ENCODE measurements at regions not wholly inside any gene's neighbourhood (a gene's known extent, or its start where the extent isn't known, plus 50 kb on each side); places are given as distances from the start of the nearest gene placed in this dataset.
"Not testable (repeated sequence)": the region's sequence is repeated elsewhere in the genome, so short reads cannot be mapped to it uniquely, and the experiment has no call there.

- Histone ChIP-seq H3K4me3 (ENCODE audit: low read depth, low read length) (no peak overlapping the region), H3K27me3 (replicated peaks; ENCODE audit: control insufficient read depth, insufficient read depth, low read length) (no peaks in the 10 kb centered on the region), H3K4me1 (no peaks in the 10 kb centered on the region), H3K9me3 (peaks cover 5% of the 10 kb centered on the region), H3K36me3 (ENCODE audit: control insufficient read depth, insufficient read depth, low read length) (no peaks in the 10 kb centered on the region)
- no peaks in the 10 kb centered on the region for H3K36me3 Mint-ChIP-seq (ENCODE audit: insufficient read depth, unreplicated experiment)
- peaks cover 31% of the 10 kb centered on the region for H3K9me3 Mint-ChIP-seq (ENCODE audit: unreplicated experiment)
- no peak for TF ChIP-seq CTCF (IDR thresholded peaks at IDR 0.05; ENCODE audit: insufficient read depth in 1 of 2, low read depth in 1 of 2, low read length in 1 of 2, severe bottlenecking in 1 of 2, unreplicated experiment in 1 of 2)
- H3K27ac Mint-ChIP-seq (ENCODE audit: unreplicated experiment), result no peak overlapping the region
- H3K4me3 Mint-ChIP-seq (ENCODE audit: unreplicated experiment), result no peak overlapping the region
- H3K27me3 Mint-ChIP-seq (ENCODE audit: insufficient read depth, unreplicated experiment), result no peaks in the 10 kb centered on the region
- peak in 1 of 2 experiments; percentile 19 for DNase-seq
- peaks cover 10% of the 10 kb centered on the region for H3K4me1 Mint-ChIP-seq (ENCODE audit: low read depth, unreplicated experiment)
- CTCF ChIA-PET, result interaction anchor here (1.3 kb wide), 1 partner anchor 14 kb away, joined by 3 read pairs; no protein-coding TSS in a partner anchor
- BruUV-seq (replicated peaks), result no TSS peak
- POLR2A ChIA-PET, result no interaction called here
- intact Hi-C loops (cut with micrococcal nuclease; ENCODE audit: unreplicated experiment), result no loop called here
Observed at GRCh38 chr10:34015700-34016099, 681.2 kb upstream of the NRP1 start.

- Histone ChIP-seq H3K27me3 (replicated peaks; ENCODE audit: control insufficient read depth, insufficient read depth, low read length) (no peaks in the 10 kb centered on the region), H3K4me3 (ENCODE audit: low read depth, low read length) (no peak overlapping the region), H3K4me1 (no peaks in the 10 kb centered on the region), H3K9me3 (peaks cover 5% of the 10 kb centered on the region), H3K36me3 (ENCODE audit: control insufficient read depth, insufficient read depth, low read length) (no peaks in the 10 kb centered on the region)
- Mint-ChIP-seq H3K4me3 (ENCODE audit: unreplicated experiment) (no peak overlapping the region), H3K36me3 (ENCODE audit: insufficient read depth, unreplicated experiment) (no peaks in the 10 kb centered on the region), H3K27me3 (ENCODE audit: insufficient read depth, unreplicated experiment) (no peaks in the 10 kb centered on the region), H3K4me1 (ENCODE audit: low read depth, unreplicated experiment) (peaks cover 10% of the 10 kb centered on the region), H3K9me3 (ENCODE audit: unreplicated experiment) (peaks cover 41% of the 10 kb centered on the region), H3K27ac (ENCODE audit: unreplicated experiment) (no peak overlapping the region)
- ChIA-PET CTCF (no interaction called here), POLR2A (no interaction called here)
- BruUV-seq (replicated peaks), result no TSS peak
- DNase-seq, result no peak
- intact Hi-C loops (cut with micrococcal nuclease; ENCODE audit: unreplicated experiment), result no loop called here
- no peak for TF ChIP-seq CTCF (IDR thresholded peaks at IDR 0.05; ENCODE audit: insufficient read depth in 1 of 2, low read depth in 1 of 2, low read length in 1 of 2, severe bottlenecking in 1 of 2, unreplicated experiment in 1 of 2)
Observed at GRCh38 chr10:34013235-34013634, 678.8 kb upstream of the NRP1 start.

- Mint-ChIP-seq H3K27ac (ENCODE audit: unreplicated experiment) (no peak overlapping the region), H3K4me1 (ENCODE audit: low read depth, unreplicated experiment) (peaks cover 4% of the 10 kb centered on the region), H3K36me3 (ENCODE audit: insufficient read depth, unreplicated experiment) (no peaks in the 10 kb centered on the region), H3K4me3 (ENCODE audit: unreplicated experiment) (no peak overlapping the region), H3K9me3 (ENCODE audit: unreplicated experiment) (peaks cover 41% of the 10 kb centered on the region), H3K27me3 (ENCODE audit: insufficient read depth, unreplicated experiment) (no peaks in the 10 kb centered on the region)
- no peaks in the 10 kb centered on the region for H3K36me3 ChIP-seq (ENCODE audit: control insufficient read depth, insufficient read depth, low read length)
- H3K27me3 ChIP-seq (replicated peaks; ENCODE audit: control insufficient read depth, insufficient read depth, low read length), result no peaks in the 10 kb centered on the region
- TF ChIP-seq CTCF (IDR thresholded peaks at IDR 0.05; ENCODE audit: insufficient read depth in 1 of 2, low read depth in 1 of 2, low read length in 1 of 2, severe bottlenecking in 1 of 2, unreplicated experiment in 1 of 2), result no peak
- peaks cover 4% of the 10 kb centered on the region; the same call in 1 of the 2 replicates for H3K4me1 ChIP-seq
- intact Hi-C loops (cut with micrococcal nuclease; ENCODE audit: unreplicated experiment), result no loop called here
- CTCF ChIA-PET, result interaction anchor here (0.7 kb wide), 1 partner anchor 220 kb away, joined by 6 read pairs; no protein-coding TSS in a partner anchor
- H3K4me3 ChIP-seq (ENCODE audit: low read depth, low read length), result no peak overlapping the region
- POLR2A ChIA-PET, result no interaction called here
- DNase-seq, result no peak
- peaks cover 5% of the 10 kb centered on the region for H3K9me3 ChIP-seq
- no TSS peak for BruUV-seq (replicated peaks)
Observed at GRCh38 chr10:34010891-34011290, 676.4 kb upstream of the NRP1 start.

- H3K27ac Mint-ChIP-seq (ENCODE audit: unreplicated experiment); H3K36me3 Mint-ChIP-seq (ENCODE audit: insufficient read depth, unreplicated experiment); H3K36me3 ChIP-seq (ENCODE audit: control insufficient read depth, insufficient read depth, low read length); H3K4me3 ChIP-seq (ENCODE audit: low read depth, low read length); POLR2A ChIA-PET; H3K4me3 Mint-ChIP-seq (ENCODE audit: unreplicated experiment); DNase-seq; H3K27me3 Mint-ChIP-seq (ENCODE audit: insufficient read depth, unreplicated experiment); H3K9me3 ChIP-seq; H3K27me3 ChIP-seq (replicated peaks; ENCODE audit: control insufficient read depth, insufficient read depth, low read length); intact Hi-C loops (cut with micrococcal nuclease; ENCODE audit: unreplicated experiment); CTCF ChIA-PET; H3K4me1 ChIP-seq; BruUV-seq (replicated peaks); H3K4me1 Mint-ChIP-seq (ENCODE audit: low read depth, unreplicated experiment): not testable (repeated sequence)
- peaks cover 41% of the 10 kb centered on the region for H3K9me3 Mint-ChIP-seq (ENCODE audit: unreplicated experiment)
Observed at GRCh38 chr10:34010228-34010627, 675.8 kb upstream of the NRP1 start.

All from Caco-2 (cell line).